ENCODE measurements at regions not wholly inside any gene's neighbourhood (a gene's known extent, or its start where the extent isn't known, plus 50 kb on each side); places are given as distances from the start of the nearest gene placed in this dataset.
"Not testable (repeated sequence)": the region's sequence is repeated elsewhere in the genome, so short reads cannot be mapped to it uniquely, and the experiment has no call there.

GRCh38 chr12:28060871-28061270, 88.3 kb upstream of the PTHLH start:
- DNase-seq (ENCODE audit: low read depth): no peak

- no peak for DNase-seq (ENCODE audit: low read depth)
Measured at GRCh38 chr12:28063355-28063880, 90.9 kb upstream of the PTHLH start.

GRCh38 chr12:28065374-28065773, 92.8 kb upstream of the PTHLH start:
- DNase-seq (ENCODE audit: low read depth): peak; percentile 14

GRCh38 chr12:28065889-28066630, 93.5 kb upstream of the PTHLH start:
- DNase-seq (ENCODE audit: low read depth): peak; percentile 33

- DNase-seq (ENCODE audit: low read depth): no peak
Measured at GRCh38 chr12:28066879-28067278, 94.3 kb upstream of the PTHLH start.

- no peak for DNase-seq (ENCODE audit: low read depth)
Measured at GRCh38 chr12:28068467-28068866, 95.9 kb upstream of the PTHLH start.

- DNase-seq (ENCODE audit: low read depth): no peak
Measured at GRCh38 chr12:28079539-28079938, 107.0 kb upstream of the PTHLH start.

- no peak for DNase-seq (ENCODE audit: low read depth)
Measured at GRCh38 chr12:28082096-28082495, 108.2 kb upstream of the CCDC91 start.

GRCh38 chr12:28083840-28084678, 106.2 kb upstream of the CCDC91 start:
- peak; percentile 41 for DNase-seq (ENCODE audit: low read depth)

GRCh38 chr12:28086521-28087155, 103.6 kb upstream of the CCDC91 start:
- no peak for DNase-seq (ENCODE audit: low read depth)

GRCh38 chr12:28088566-28089272, 101.5 kb upstream of the CCDC91 start:
- peak; percentile 32 for DNase-seq (ENCODE audit: low read depth)

GRCh38 chr12:28089338-28089737, 100.9 kb upstream of the CCDC91 start:
- DNase-seq (ENCODE audit: low read depth): no peak

GRCh38 chr12:28090835-28091234, 99.4 kb upstream of the CCDC91 start:
- DNase-seq (ENCODE audit: low read depth): no peak

GRCh38 chr12:28092396-28092795, 97.9 kb upstream of the CCDC91 start:
- peak; percentile 31 for DNase-seq (ENCODE audit: low read depth)

GRCh38 chr12:28096649-28097048, 93.6 kb upstream of the CCDC91 start:
- no peak for DNase-seq (ENCODE audit: low read depth)

- no peak for DNase-seq (ENCODE audit: low read depth)
Measured at GRCh38 chr12:28097221-28097620, 93.0 kb upstream of the CCDC91 start.

- not testable (repeated sequence) for DNase-seq (ENCODE audit: low read depth)
Measured at GRCh38 chr12:28099245-28099644, 91.0 kb upstream of the CCDC91 start.

- DNase-seq (ENCODE audit: low read depth): no peak
Measured at GRCh38 chr12:28099871-28100270, 90.4 kb upstream of the CCDC91 start.

- no peak for DNase-seq (ENCODE audit: low read depth)
Measured at GRCh38 chr12:28100717-28101116, 89.5 kb upstream of the CCDC91 start.

GRCh38 chr12:28104316-28104715, 85.9 kb upstream of the CCDC91 start:
- DNase-seq (ENCODE audit: low read depth): peak; percentile 47

GRCh38 chr12:28104903-28105864, 85.1 kb upstream of the CCDC91 start:
- peak; percentile 24 for DNase-seq (ENCODE audit: low read depth)

All from fibroblast of gingiva (primary cell).